ENCODE measurements at regions not wholly inside any gene's neighbourhood (a gene's known extent, or its start where the extent isn't known, plus 50 kb on each side); places are given as distances from the start of the nearest gene placed in this dataset.
"Not testable (repeated sequence)": the region's sequence is repeated elsewhere in the genome, so short reads cannot be mapped to it uniquely, and the experiment has no call there.

GRCh38 chr10:31124852-31125251 is 93.2 kb upstream of the ZNF438 start:
- no peak for DNase-seq

DNA sequence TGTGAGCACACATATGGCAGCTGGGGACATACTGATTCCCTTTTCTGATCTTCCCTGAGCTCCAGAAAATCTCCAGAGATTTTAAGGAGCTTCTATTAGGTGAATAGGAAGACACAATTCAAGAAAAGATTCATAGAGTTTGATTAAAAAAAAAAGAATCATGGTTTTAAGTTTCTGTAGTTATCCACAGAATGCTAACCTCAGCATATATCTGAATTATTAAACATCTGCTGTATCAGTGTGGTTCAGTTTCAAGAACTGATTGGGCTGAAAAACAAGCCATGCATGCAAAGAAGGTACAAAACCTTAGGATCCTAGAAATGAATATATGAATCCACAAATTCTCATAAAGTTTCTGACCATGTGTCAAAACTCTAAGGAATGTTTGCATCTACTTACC is 94.1 kb upstream of the ZNF438 start:
- no peak for DNase-seq

- no peak for DNase-seq
Measured at GRCh38 chr10:31126593-31126992, 94.9 kb upstream of the ZNF438 start.

GRCh38 chr10:31128536-31128935 is 96.9 kb upstream of the ZNF438 start:
- no peak for DNase-seq

DNA sequence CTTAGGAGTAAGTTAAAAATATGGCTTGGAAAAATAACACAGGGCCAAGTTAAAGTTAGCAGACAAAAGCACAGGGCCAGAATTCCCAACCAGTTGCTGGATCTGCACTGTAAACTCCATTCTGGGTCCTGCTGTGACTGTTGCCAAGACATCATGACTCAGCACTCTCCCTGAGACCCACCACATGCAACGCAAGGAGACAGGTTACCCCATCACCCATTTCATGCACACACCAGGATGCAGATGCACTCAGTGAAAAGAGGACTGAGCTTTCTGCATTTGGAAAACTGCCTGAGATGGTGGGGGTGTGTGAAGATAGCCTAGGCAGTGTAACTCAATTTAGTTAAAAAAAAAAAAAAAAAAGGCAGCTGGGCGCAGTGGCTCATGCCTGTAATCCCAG is 97.6 kb upstream of the ZNF438 start:
- no peak for DNase-seq

GRCh38 chr10:31129880-31130405 is 98.3 kb upstream of the ZNF438 start:
- DNase-seq = no peak

- no peak for DNase-seq
Measured at GRCh38 chr10:31130406-31130805, 98.7 kb upstream of the ZNF438 start.

DNA sequence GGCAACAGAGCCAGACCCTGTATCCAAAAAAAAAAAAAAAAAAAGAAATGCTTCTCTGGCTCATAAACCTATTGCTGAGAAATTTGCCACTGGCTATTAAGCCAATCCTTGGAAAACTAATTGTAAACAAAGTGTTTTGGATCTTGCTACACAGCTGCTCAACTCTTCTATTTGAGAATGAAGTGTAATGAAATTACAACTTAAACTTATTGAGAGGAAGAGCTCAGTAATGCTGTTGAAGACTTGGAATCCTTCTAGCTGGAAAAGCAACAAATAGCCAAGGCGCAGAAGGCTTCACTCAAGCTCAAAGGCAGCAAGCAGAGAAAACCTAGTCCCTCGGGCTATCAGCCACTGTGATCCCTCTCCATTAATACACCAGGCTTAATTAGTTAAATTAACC is 99.6 kb upstream of the ZNF438 start:
- DNase-seq = no peak

DNA sequence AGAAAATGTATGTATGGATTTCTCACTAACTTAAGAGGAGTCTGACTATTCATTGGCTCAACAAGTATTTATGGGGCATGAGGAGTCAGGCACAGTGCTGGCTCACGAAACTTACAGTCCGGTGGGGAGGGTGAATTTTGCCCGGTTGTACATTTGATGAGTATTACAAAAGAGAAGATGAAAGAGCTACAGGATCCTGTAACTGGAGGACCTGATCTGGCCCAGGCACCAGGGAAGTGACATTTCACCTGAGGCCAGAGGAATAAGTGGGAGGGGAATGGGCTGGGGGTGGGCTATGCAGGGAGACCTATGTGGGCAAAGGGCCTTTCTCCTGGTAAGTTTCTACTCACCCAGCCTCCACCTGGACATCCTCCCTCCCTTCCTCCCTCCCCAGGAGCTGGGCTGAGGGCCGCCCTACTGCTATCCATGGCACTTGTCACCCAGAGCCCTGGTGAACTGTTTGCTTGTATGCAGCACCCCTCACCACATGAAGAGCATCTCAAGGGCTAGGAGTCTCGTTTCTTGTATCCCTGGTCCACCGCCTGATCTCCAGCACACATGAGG is 101.1 kb upstream of the ZNF438 start:
- no peak for DNase-seq

DNA sequence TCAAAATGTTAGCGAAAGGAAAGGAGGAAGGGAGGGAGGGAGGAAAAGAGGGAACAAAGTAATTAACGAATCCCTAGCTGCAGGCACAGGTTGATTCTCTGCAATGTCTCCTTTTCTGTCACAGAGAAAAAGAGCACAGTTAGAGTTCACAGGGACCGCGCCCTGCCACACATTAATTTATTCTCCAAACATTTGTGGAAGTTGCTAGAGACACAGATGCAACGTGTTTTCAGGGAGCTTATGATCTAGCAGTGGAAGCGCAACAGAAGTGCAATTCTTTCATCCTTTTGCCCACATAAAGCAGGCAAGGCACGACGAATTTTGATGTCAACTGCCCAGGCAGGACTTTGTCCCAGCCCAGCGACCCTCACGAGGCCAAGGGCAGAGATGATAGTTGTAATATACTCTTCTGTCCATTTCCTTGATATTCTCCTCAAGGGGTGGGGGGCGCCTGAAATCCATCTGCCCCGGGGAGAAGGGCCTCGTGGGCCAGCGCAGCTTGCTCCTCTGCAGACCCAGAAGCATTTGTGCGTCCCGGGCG is 101.7 kb upstream of the ZNF438 start:
- no peak for DNase-seq

- DNase-seq = peak; percentile 19
Measured at GRCh38 chr10:31133792-31134310, 102.2 kb upstream of the ZNF438 start.

GRCh38 chr10:31134311-31134952 is 102.8 kb upstream of the ZNF438 start:
- DNase-seq = peak; percentile 18

DNA sequence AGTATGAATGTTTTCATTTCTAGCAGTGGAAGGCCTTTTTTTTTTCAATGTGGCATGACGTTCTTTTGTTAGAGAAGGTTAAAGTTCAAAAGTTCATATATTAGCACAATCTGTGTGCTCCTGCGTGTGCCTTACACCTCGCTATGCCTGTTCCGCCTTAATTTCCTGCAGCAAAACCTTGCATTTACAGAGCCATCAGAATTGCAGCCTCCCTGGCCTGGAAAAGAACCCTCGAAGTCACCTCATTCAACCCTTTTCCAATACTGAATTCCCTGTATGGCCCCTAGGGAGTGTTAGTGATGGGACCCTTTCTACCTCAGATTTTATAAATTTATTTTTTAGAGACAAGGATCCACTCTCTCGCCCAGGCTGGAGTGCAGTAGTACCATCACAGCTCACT is 103.5 kb upstream of the ZNF438 start:
- DNase-seq = no peak

- DNase-seq = not testable (repeated sequence)
Measured at GRCh38 chr10:31135791-31136190, 104.1 kb upstream of the ZNF438 start.

- DNase-seq = no peak
Measured at GRCh38 chr10:31136386-31136785, 104.7 kb upstream of the ZNF438 start.

GRCh38 chr10:31136930-31137885 is 105.5 kb upstream of the ZNF438 start:
- no peak for DNase-seq

DNA sequence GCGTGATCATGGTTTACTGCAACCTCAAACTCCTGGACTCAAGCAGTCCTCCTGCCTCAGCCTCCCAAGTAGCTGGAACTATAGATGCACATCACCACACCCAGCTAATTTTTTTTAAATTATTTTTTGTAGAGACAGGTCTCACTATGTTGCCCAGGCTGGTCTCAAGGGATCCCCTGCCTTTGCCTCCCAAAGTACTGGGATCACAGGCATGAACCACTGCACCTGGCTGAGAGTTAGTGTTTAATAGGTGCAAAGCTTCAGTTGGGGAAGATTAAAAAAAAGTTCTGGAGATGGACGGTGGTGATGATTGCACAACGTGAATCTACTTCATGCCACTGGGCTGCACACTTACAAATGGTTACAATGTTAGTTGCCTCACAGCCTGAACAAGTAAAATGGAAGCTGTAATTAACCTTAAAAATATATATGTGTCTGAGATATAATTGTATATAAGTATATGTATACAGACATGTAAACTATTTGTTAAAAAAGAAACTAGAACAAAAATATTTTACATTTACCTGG is 106.4 kb upstream of the ZNF438 start:
- no peak for DNase-seq

- DNase-seq = no peak
Measured at GRCh38 chr10:31139497-31139896, 107.8 kb upstream of the ZNF438 start.

GRCh38 chr10:31140716-31141115 is 109.1 kb upstream of the ZNF438 start:
- no peak for DNase-seq

DNA sequence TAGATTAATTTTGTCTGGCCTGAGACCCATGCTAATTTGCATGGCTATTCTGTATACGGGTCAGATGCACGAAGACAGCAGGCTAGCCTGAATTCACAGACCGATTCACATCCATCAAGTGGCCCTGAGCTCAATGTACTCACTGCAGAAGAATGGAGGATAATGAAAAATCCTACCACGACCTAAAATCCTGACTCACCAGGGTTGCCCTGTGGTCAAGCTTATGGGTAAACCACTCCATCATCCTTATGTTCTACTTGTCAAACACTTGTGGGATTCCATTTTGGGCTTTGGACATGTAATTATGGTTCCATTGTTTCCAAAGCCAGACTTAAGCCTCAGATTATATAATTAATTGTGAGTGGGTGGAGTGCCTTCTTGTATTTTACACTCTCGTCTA is 110.4 kb upstream of the ZNF438 start:
- DNase-seq = no peak

- DNase-seq = no peak
Measured at GRCh38 chr10:31143331-31143935, 111.8 kb upstream of the ZNF438 start.

GRCh38 chr10:31145986-31146385 is 114.3 kb upstream of the ZNF438 start:
- DNase-seq = no peak

Data from NCI-H526 treated with DMSO at 0.1 percent for 48 hours (cell line).